AG09319 (cell line): ENCODE measurements at regions not wholly inside any gene's neighbourhood (a gene's known extent, or its start where the extent isn't known, plus 50 kb on each side); places are given as distances from the start of the nearest gene placed in this dataset.
A peak's percentile ranks its signal among the peaks of the same experiment; 100 is the strongest.

Source experiments
- DNase-seq: peaks from one replicate; pipeline ENCODE4 v3.0.0-alpha.2; 2010; ENCODE audit warnings: low read depth; ENCODE audit errors: extremely low read depth
- CTCF ChIP-seq: IDR thresholded peaks from 2 replicates; pipeline ENCODE4 v1.5.1; 2011; ENCODE audit warnings: low read depth, mild to moderate bottlenecking, inconsistent platforms, low read length, moderate library complexity

DNA sequence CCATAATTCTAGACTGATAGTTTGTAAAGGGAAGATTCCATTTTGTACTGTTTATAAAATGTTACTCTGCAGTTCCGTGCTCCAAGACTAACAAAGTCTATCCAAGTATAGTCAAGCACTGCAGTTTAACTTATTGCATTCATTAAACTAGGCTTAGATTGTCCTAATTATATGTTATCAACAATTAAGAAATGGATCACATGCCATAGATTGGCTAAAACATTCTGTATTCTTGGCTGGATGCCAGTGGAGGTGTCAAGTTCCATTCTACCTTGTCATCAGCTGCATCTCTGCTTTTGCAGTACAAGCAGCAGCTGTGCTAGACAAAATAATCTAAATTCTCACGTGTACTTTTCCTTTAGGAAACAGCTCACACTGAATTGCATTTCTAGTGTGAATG is 69.4 kb upstream of the MEF2C start:
- no peak for DNase-seq
- no peak for TF ChIP-seq CTCF

DNA sequence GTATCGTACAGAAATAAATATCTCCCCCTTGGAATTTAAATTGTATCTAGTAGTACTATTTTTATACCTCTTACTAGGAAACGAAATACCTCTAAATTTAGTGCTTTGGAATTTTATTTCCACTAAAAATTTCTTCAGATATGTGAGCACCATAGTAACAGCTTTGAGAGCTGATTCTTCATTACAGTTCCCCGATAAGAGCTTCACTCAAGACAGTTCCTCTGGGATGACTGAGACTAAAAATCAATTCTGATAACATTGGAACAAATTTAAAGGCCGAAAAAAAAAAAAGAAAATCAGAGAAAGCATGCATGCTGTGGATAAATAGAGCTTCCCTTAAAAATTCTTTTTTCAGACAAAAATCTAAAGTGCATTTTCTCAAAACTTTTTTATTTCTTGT is 68.5 kb upstream of the MEF2C start:
- no peak for TF ChIP-seq CTCF
- DNase-seq = no peak

DNA sequence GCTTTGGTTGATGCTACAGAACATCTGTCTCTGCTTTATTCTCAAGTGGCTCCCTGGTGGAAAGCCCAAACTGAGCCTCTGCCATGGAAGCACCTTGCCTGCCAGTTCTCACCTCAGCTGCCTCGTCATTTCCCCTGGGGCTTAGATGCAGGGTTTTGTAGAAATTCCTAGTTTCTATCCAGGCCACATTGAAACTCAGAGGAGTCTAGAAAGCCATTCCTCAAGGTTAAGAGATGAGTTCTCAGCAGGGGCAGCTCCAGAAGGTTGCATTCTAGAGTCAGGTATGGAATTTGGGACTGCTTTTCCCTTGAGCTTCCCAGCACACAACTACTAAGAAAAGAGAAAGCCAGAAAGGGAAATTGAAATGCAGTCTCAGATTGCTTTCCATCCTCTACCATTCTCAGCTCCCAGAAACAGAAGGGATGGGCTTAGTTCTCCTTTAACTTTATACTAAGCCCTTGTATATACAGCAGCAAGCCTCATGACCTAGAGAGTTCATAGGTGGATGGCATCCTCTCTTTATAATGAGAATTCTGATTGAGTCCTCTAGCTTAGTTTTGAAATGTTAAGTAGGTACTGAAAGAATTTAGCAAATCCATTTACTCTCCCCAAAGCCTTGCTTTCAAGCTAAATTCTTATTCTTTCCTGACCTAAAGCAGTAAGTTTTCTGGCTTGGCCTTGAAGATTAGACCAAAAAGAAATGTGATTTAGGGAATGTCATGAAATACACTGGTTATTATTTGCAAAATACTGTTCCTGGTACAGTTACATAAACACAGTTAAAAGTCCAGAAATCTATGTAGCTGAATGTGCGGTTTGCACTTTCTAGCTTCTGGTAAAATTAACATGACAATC is 66.0 kb upstream of the MEF2C start:
- DNase-seq = no peak
- TF ChIP-seq CTCF = no peak

DNA sequence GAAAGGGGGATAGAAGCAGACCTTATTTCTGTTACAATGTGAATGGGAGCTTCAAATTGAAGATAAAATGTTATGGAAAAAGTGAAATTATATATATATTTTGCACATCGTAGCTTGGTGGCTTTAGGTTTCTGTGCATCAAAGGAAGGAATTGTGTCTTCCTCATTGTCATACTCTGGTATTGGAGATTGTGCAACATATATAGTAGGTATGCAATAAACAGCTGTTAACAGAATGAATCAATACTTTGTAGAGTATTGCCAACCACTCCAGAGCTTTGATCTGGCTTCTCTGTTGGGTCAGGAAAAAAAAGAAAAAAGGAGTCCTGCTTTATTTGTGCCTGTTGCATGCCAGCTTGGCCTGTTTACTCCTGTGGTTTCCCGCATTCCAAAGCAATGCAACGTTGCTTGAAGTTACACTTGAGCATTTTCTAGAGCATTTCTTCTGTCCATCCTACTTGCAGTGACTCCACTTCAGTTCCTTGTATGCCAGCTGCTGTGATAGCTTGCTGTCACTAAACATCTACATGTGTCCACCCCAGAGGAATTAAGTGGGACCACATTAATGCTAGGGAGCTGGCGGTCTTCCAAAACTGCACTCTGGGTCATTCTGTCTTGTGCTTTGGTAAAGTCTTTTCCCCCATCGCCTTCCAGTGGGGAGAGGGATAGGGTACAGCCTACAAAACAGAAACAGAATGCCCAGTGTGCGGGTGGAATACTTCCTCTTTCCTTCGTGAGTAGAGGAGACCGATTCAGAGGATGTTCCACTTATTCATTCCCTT is 62.0 kb upstream of the MEF2C start:
- TF ChIP-seq CTCF = no peak
- DNase-seq = peak; percentile 27

- no peak for TF ChIP-seq CTCF
These were observed 58.6 kb upstream of the MEF2C start for GRCh38 chr5:88941581-88941980.

GRCh38 chr5:88940713-88941112 is 57.7 kb upstream of the MEF2C start:
- no peak for TF ChIP-seq CTCF
- DNase-seq = no peak

More at GRCh38 chr5:88941581-88941980, 58.6 kb upstream of the MEF2C start:
- no peak for DNase-seq

- TF ChIP-seq CTCF = no peak
These were observed 56.3 kb upstream of the MEF2C start for GRCh38 chr5:88939300-88939699.

More at GRCh38 chr5:88939300-88939699, 56.3 kb upstream of the MEF2C start:
- DNase-seq = no peak
